ENCODE measurements at regions not wholly inside any gene's neighbourhood (a gene's known extent, or its start where the extent isn't known, plus 50 kb on each side); places are given as distances from the start of the nearest gene placed in this dataset.

DNA sequence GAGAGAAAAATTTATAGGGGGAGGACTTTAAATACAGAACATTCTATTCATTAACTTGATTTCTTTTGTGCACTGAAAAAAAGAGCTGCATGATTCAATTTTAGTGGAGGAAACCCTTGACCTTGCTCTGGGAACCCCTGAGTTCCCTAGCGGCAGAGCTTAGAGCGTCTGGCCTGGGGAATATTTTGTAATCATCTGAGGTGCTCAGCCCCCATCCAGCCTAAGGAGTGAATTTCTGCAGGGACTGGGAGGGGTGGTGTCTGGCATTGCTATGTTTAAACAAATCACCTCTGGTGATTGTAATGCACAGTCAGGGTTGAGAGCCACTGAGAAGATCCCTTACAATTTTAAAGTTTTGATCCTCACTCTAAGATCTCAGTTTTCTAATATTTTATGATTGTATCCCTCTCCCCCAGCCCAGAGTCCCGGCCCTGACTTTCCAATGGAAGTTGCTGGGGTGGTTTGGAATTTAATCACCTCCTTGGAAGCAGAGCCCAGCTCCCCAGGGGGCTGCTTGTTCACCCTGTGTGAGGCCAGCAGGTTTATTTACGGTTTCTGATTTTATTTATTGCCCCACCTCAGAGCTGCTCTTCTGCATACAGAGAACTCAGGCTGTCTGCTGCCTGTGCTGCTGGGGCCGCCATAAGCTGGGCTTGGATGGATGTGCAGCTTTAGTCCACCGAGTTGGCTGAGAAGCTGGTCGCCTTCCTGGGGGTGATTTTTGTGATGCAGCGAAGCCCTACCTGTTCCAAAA lies 263.1 kb downstream of the LRFN2 start:
- TF ChIP-seq, protein P1, sequence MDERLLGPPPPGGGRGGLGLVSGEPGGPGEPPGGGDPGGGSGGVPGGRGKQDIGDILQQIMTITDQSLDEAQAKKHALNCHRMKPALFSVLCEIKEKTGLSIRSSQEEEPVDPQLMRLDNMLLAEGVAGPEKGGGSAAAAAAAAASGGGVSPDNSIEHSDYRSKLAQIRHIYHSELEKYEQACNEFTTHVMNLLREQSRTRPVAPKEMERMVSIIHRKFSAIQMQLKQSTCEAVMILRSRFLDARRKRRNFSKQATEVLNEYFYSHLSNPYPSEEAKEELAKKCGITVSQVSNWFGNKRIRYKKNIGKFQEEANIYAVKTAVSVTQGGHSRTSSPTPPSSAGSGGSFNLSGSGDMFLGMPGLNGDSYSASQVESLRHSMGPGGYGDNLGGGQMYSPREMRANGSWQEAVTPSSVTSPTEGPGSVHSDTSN (CRISPR knock-in tag; IDR thresholded peaks at IDR 0.05) = no peak
- no peak for TF ChIP-seq ZNF703 (CRISPR knock-in tag; IDR thresholded peaks at IDR 0.05; ENCODE audit: borderline replicate concordance)
- TF ChIP-seq, protein P2, sequence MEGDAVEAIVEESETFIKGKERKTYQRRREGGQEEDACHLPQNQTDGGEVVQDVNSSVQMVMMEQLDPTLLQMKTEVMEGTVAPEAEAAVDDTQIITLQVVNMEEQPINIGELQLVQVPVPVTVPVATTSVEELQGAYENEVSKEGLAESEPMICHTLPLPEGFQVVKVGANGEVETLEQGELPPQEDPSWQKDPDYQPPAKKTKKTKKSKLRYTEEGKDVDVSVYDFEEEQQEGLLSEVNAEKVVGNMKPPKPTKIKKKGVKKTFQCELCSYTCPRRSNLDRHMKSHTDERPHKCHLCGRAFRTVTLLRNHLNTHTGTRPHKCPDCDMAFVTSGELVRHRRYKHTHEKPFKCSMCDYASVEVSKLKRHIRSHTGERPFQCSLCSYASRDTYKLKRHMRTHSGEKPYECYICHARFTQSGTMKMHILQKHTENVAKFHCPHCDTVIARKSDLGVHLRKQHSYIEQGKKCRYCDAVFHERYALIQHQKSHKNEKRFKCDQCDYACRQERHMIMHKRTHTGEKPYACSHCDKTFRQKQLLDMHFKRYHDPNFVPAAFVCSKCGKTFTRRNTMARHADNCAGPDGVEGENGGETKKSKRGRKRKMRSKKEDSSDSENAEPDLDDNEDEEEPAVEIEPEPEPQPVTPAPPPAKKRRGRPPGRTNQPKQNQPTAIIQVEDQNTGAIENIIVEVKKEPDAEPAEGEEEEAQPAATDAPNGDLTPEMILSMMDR (CRISPR knock-in tag; IDR thresholded peaks at IDR 0.05) = no peak
- TF ChIP-seq NFE2L2 (IDR thresholded peaks at IDR 0.05; ENCODE audit: low read length) = no peak
- TF ChIP-seq KDM5B (CRISPR knock-in tag; IDR thresholded peaks at IDR 0.05; ENCODE audit: borderline replicate concordance) = no peak
- TF ChIP-seq NFIC (IDR thresholded peaks at IDR 0.05; ENCODE audit: low read length) = no peak
- no peak for TF ChIP-seq FOSL1 (CRISPR knock-in tag; IDR thresholded peaks at IDR 0.05; ENCODE audit: borderline replicate concordance)
